Smooth muscle cell (in vitro differentiated cells): ENCODE measurements at regions not wholly inside any gene's neighbourhood (a gene's known extent, or its start where the extent isn't known, plus 50 kb on each side); places are given as distances from the start of the nearest gene placed in this dataset.

Experiments
- DNase-seq: peaks from one replicate; lab custom pipeline; 2025; ENCODE audit not compliant: unreplicated experiment; lab: John Stamatoyannopoulos, UW
- H2AFZ ChIP-seq: fragments of 200-600 bp; sonication (generic); 2 replicates; pipeline ENCODE4 v1.6.0; 2016; ENCODE audit warnings: antibody characterized with exemption, low read depth, mild to moderate bottlenecking
- H3F3A ChIP-seq: fragments of 200-600 bp; sonication (generic); 2 replicates; pipeline ENCODE4 v1.6.0; 2017; ENCODE audit warnings: antibody characterized with exemption, low read depth
- H3K27ac ChIP-seq: fragments of 200-600 bp; sonication (generic); 2 replicates; pipeline ENCODE4 v1.5.1; 2016; ENCODE audit warnings: low read depth, mild to moderate bottlenecking
- H3K27me3 ChIP-seq: fragments of 200-600 bp; sonication (generic); 2 replicates; pipeline ENCODE4 v1.6.1; 2016; ENCODE audit warnings: low read depth, mild to moderate bottlenecking
- H3K36me3 ChIP-seq: fragments of 200-600 bp; sonication (generic); 2 replicates; pipeline ENCODE4 v1.5.1; 2016; ENCODE audit warnings: low read depth
- H3K4me1 ChIP-seq: fragments of 200-600 bp; sonication (generic); 2 replicates; pipeline ENCODE4 v1.5.1; 2016; ENCODE audit warnings: low read depth
- H3K4me2 ChIP-seq: fragments of 200-600 bp; sonication (generic); 2 replicates; pipeline ENCODE4 v1.6.0; 2016; ENCODE audit warnings: mild to moderate bottlenecking
- H3K4me3 ChIP-seq: fragments of 200-600 bp; sonication (generic); 2 replicates; pipeline ENCODE4 v1.5.1; 2016; ENCODE audit warnings: mild to moderate bottlenecking
- H3K79me2 ChIP-seq: fragments of 200-600 bp; sonication (generic); 2 replicates; pipeline ENCODE4 v1.6.0; 2016; ENCODE audit warnings: low read depth, mild to moderate bottlenecking
- H3K9ac ChIP-seq: fragments of 200-600 bp; sonication (generic); 2 replicates; pipeline ENCODE4 v1.6.0; 2016; ENCODE audit warnings: low read depth
- H3K9me3 ChIP-seq: fragments of 200-600 bp; sonication (generic); replicated peaks from 2 replicates; pipeline ENCODE4 v1.5.1; 2016; ENCODE audit warnings: low read depth
- H4K20me1 ChIP-seq: fragments of 200-600 bp; sonication (generic); 2 replicates; pipeline ENCODE4 v1.6.0; 2016; ENCODE audit warnings: low read depth
- CTCF ChIP-seq: fragments of 200-600 bp; sonication (generic); IDR thresholded peaks from 2 replicates; pipeline ENCODE4 v1.5.1; 2017; ENCODE audit warnings: borderline replicate concordance, mild to moderate bottlenecking, antibody characterized with exemption; ENCODE audit not compliant: insufficient read depth, poor library complexity, severe bottlenecking
- WGBS: methylation state at CpG from one replicate; pipeline ENCODE4 v1.1.7; 2016; ENCODE audit warnings: low lambda C conversion rate; 5-methylcytosine and 5-hydroxymethylcytosine counted together

GRCh38 chr2:84306361-84306760 is 152.7 kb downstream of the SUCLG1 start:
- peaks cover 3% of the 10 kb centered on the region for H3K9me3 ChIP-seq
- no peaks in the 10 kb centered on the region for H4K20me1 ChIP-seq
- H3K27me3 ChIP-seq = no peaks in the 10 kb centered on the region
- no peaks in the 10 kb centered on the region for H3K36me3 ChIP-seq
- H3K4me1 ChIP-seq = no peaks in the 10 kb centered on the region
- H3K4me3 ChIP-seq = no peak overlapping the region
- no peaks in the 10 kb centered on the region for H3K79me2 ChIP-seq
- no peak for TF ChIP-seq CTCF
- H2AFZ ChIP-seq = no peak overlapping the region
- H3K27ac ChIP-seq = no peak overlapping the region
- H3K4me2 ChIP-seq = no peak overlapping the region
- H3K9ac ChIP-seq = no peak overlapping the region
- H3F3A ChIP-seq = no peaks in the 10 kb centered on the region
- 89% methylated on average over 4 of the region's 4 CpGs for WGBS
- DNase-seq = no peak

- no peaks in the 10 kb centered on the region for H3F3A ChIP-seq
- no peaks in the 10 kb centered on the region for H4K20me1 ChIP-seq
- TF ChIP-seq CTCF = peak; percentile 89
- H3K4me2 ChIP-seq = no peak overlapping the region
- H3K36me3 ChIP-seq = no peaks in the 10 kb centered on the region
- H3K4me1 ChIP-seq = no peaks in the 10 kb centered on the region
- no peaks in the 10 kb centered on the region for H3K27me3 ChIP-seq
- H3K27ac ChIP-seq = no peak overlapping the region
- peaks cover 3% of the 10 kb centered on the region for H3K9me3 ChIP-seq
- no peaks in the 10 kb centered on the region for H3K79me2 ChIP-seq
- no peak for DNase-seq
- no peak overlapping the region for H3K9ac ChIP-seq
- no peak overlapping the region for H3K4me3 ChIP-seq
- peak overlapping the region; percentile 19 for H2AFZ ChIP-seq
- 67% methylated on average over 3 of the region's 3 CpGs for WGBS
These were observed 156.3 kb downstream of the SUCLG1 start for GRCh38 chr2:84302513-84303412.

GRCh38 chr2:84301717-84302116 is 157.4 kb downstream of the SUCLG1 start:
- H3K4me1 ChIP-seq = no peaks in the 10 kb centered on the region

More at GRCh38 chr2:84301717-84302116, 157.4 kb downstream of the SUCLG1 start:
- no peak overlapping the region for H3K27ac ChIP-seq
- no peak for DNase-seq
- no peak for TF ChIP-seq CTCF
- no peaks in the 10 kb centered on the region for H4K20me1 ChIP-seq
- no peaks in the 10 kb centered on the region for H3K36me3 ChIP-seq
- H3F3A ChIP-seq = no peaks in the 10 kb centered on the region
- H3K4me3 ChIP-seq = no peak overlapping the region
- H3K79me2 ChIP-seq = no peaks in the 10 kb centered on the region
- H2AFZ ChIP-seq = no peak overlapping the region
- 98% methylated on average over 6 of the region's 6 CpGs for WGBS
- no peak overlapping the region for H3K9ac ChIP-seq
- no peaks in the 10 kb centered on the region for H3K27me3 ChIP-seq
- H3K9me3 ChIP-seq = peaks cover 3% of the 10 kb centered on the region
- H3K4me2 ChIP-seq = no peak overlapping the region
